Keratinocyte (primary cell): ENCODE measurements at regions not wholly inside any gene's neighbourhood (a gene's known extent, or its start where the extent isn't known, plus 50 kb on each side); places are given as distances from the start of the nearest gene placed in this dataset.

Source experiments
- DNase-seq: peaks from one replicate; pipeline ENCODE4 v3.0.0-alpha.2; 2011; ENCODE audit warnings: low read depth, missing footprints, low spot score
- FAIRE-seq: peaks from 2 replicates; lab custom pipeline; 2011; peaks lifted over from hg19 to GRCh38; lab: Jason Lieb, UNC
- H2AFZ ChIP-seq: 2 replicates; pipeline ENCODE4 v1.6.0; 2012; ENCODE audit warnings: low read length, control low read depth, inconsistent platforms; ENCODE audit not compliant: control insufficient read depth
- H3K27ac ChIP-seq: 2 replicates; pipeline ENCODE4 v1.5.1; 2011; ENCODE audit warnings: low read length; ENCODE audit not compliant: control insufficient read depth, insufficient read depth
- H3K27me3 ChIP-seq: 3 replicates; pipeline ENCODE4 v1.6.0; 2011; ENCODE audit warnings: low read length; ENCODE audit not compliant: control insufficient read depth, insufficient read depth; ENCODE audit errors: extremely low read depth
- H3K36me3 ChIP-seq, 2 experiments: 2 replicates in 1 of 2; 3 replicates in 1 of 2; pipeline ENCODE4 v1.5.1; 2011; ENCODE audit warnings: low read length in 2 of 2, mild to moderate bottlenecking in 1 of 2; ENCODE audit not compliant: control insufficient read depth in 2 of 2, insufficient read depth in 2 of 2; ENCODE audit errors: extremely low read depth in 1 of 2
- H3K4me1 ChIP-seq: 3 replicates; pipeline ENCODE4 v1.5.1; 2011; ENCODE audit warnings: low read length; ENCODE audit not compliant: control insufficient read depth, insufficient read depth; ENCODE audit errors: extremely low read depth
- H3K4me2 ChIP-seq: 3 replicates; pipeline ENCODE4 v1.6.0; 2011; ENCODE audit warnings: low read depth, low read length; ENCODE audit not compliant: control insufficient read depth, insufficient read depth; ENCODE audit errors: extremely low read depth
- H3K4me3 ChIP-seq, 3 experiments: fragments of 200-600 bp in 1 of 3; sonication (generic) in 1 of 3; 2 replicates in 2 of 3; 3 replicates in 1 of 3; pipeline ENCODE4 v1.5.1; 2011 to 2016; ENCODE audit warnings: low read length in 3 of 3, mild to moderate bottlenecking in 3 of 3, control low read depth in 2 of 3, inconsistent platforms in 1 of 3, low read depth in 1 of 3, mixed read lengths in 1 of 3, mixed run types in 1 of 3, moderate library complexity in 1 of 3; ENCODE audit not compliant: control insufficient read depth in 2 of 3, insufficient read depth in 2 of 3; ENCODE audit errors: extremely low read depth in 1 of 3
- H3K79me2 ChIP-seq: 2 replicates; pipeline ENCODE4 v1.6.0; 2012; ENCODE audit warnings: low read length; ENCODE audit not compliant: control insufficient read depth, insufficient read depth
- H3K9ac ChIP-seq: 3 replicates; pipeline ENCODE4 v1.6.0; 2011; ENCODE audit warnings: low read length; ENCODE audit not compliant: control insufficient read depth, insufficient read depth; ENCODE audit errors: extremely low read depth
- H3K9me1 ChIP-seq: 3 replicates; pipeline ENCODE4 v1.6.0; 2011; ENCODE audit warnings: low read length; ENCODE audit not compliant: control insufficient read depth, insufficient read depth; ENCODE audit errors: extremely low read depth
- H3K9me3 ChIP-seq: 2 replicates; pipeline ENCODE4 v1.5.1; 2012; ENCODE audit warnings: low read depth, low read length; ENCODE audit not compliant: control insufficient read depth
- H4K20me1 ChIP-seq: 3 replicates; pipeline ENCODE4 v1.6.0; 2011; ENCODE audit warnings: low read length; ENCODE audit not compliant: control insufficient read depth, insufficient read depth; ENCODE audit errors: extremely low read depth
- CTCF ChIP-seq, 3 experiments: IDR thresholded peaks in 1 of 3; conservative IDR thresholded peaks in 1 of 3; optimal IDR thresholded peaks in 1 of 3; 2 replicates in 2 of 3; 3 replicates in 1 of 3; pipeline versions ENCODE3 to v1.5.1; 2011; ENCODE audit warnings: low read length in 3 of 3, mild to moderate bottlenecking in 3 of 3, moderate library complexity in 2 of 3, control low read depth in 1 of 3, inconsistent platforms in 1 of 3; ENCODE audit not compliant: insufficient read depth in 2 of 3; ENCODE audit errors: extremely low read depth in 1 of 3
- EZH2 ChIP-seq: IDR thresholded peaks from one replicate; pipeline ENCODE4 v1.6.1; 2012; ENCODE audit warnings: inconsistent platforms, mild to moderate bottlenecking, low read length, moderate library complexity
- dilution Hi-C: fragments of 300-500 bp; cut with MboI; formaldehyde crosslinking; loops from one replicate; pipeline ENCODE4 v1.7.0; 2020; ENCODE audit warnings: low sequenced_read_pairs; ENCODE audit not compliant: extremely low pct_ligation_motif_present

- no peak for TF ChIP-seq CTCF (optimal IDR thresholded peaks at IDR 0.05 in 1 of 3, IDR thresholded peaks at IDR 0.05 in 1 of 3, conservative IDR thresholded peaks at IDR 0.05 in 1 of 3; ENCODE audit: extremely low read depth in 1 of 3, insufficient read depth in 2 of 3, low read length in 3 of 3)
- no peak for TF ChIP-seq EZH2
- Histone ChIP-seq H4K20me1 (no peaks in the 10 kb centered on the region), H3K27me3 (no peaks in the 10 kb centered on the region), H3K9ac (no peak overlapping the region), H3K27ac (no peak overlapping the region), H3K4me2 (no peak overlapping the region), H3K9me3 (no peaks in the 10 kb centered on the region), H3K36me3 (no peaks in the 10 kb centered on the region), H3K4me3 (no peak overlapping the region), H3K4me1 (no peaks in the 10 kb centered on the region), H3K79me2 (no peaks in the 10 kb centered on the region), H2AFZ (no peak overlapping the region), H3K9me1 (no peaks in the 10 kb centered on the region)
- DNase-seq (no peak), FAIRE-seq (no peak)
- dilution Hi-C loops = no loop called here
Measured at GRCh38 chr3:135539351-135539750, 426.2 kb upstream of the PPP2R3A start.

GRCh38 chr3:135539854-135540253 lies 425.7 kb upstream of the PPP2R3A start:
- no peaks in the 10 kb centered on the region for H4K20me1 ChIP-seq

DNA sequence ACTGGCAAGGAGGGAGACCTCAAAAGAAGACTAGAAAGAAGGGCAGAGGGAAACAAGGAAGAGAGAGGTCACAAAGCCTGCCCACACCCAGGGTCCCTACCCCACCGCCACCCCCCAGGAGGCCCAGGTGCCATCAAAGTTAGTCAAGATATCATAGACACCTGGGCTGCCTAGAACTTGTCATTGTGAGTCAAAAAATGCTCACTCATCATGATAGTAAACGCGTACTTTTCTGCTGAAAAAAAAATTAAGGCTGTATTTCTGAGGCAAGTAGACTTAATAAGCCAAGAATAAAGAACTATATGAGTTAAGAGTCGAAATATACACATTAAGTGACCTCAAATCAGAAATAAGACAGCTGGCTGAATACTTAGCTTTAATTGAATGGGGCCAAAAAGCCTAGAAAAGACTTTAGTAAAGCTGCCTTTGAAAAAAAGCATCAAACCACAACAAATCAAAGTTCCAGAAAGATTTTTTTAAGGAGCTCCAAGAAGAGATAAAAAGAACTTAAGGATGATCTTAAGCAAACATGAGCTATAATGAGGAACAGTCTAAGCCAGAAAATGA lies 415.5 kb upstream of the PPP2R3A start:
- Histone ChIP-seq H3K27me3 (no peaks in the 10 kb centered on the region), H3K4me1 (no peaks in the 10 kb centered on the region), H3K4me3 (no peak overlapping the region), H3K4me2 (no peak overlapping the region), H3K79me2 (no peaks in the 10 kb centered on the region), H3K27ac (no peak overlapping the region), H2AFZ (no peak overlapping the region), H3K36me3 (no peaks in the 10 kb centered on the region), H3K9ac (no peak overlapping the region), H3K9me1 (no peaks in the 10 kb centered on the region), H3K9me3 (no peaks in the 10 kb centered on the region), H4K20me1 (no peaks in the 10 kb centered on the region)
- no peak for FAIRE-seq
- TF ChIP-seq EZH2 (no peak), CTCF (optimal IDR thresholded peaks at IDR 0.05 in 1 of 3, IDR thresholded peaks at IDR 0.05 in 1 of 3, conservative IDR thresholded peaks at IDR 0.05 in 1 of 3; ENCODE audit: extremely low read depth in 1 of 3, insufficient read depth in 2 of 3, low read length in 3 of 3) (no peak)
- dilution Hi-C loops = no loop called here
- DNase-seq = no peak

More at GRCh38 chr3:135539854-135540253, 425.7 kb upstream of the PPP2R3A start:
- Histone ChIP-seq H3K4me2 (no peak overlapping the region), H3K27ac (no peak overlapping the region), H3K4me1 (no peaks in the 10 kb centered on the region), H3K27me3 (no peaks in the 10 kb centered on the region), H3K9ac (no peak overlapping the region), H3K9me3 (no peaks in the 10 kb centered on the region), H3K4me3 (no peak overlapping the region), H3K9me1 (no peaks in the 10 kb centered on the region), H3K36me3 (no peaks in the 10 kb centered on the region), H2AFZ (no peak overlapping the region), H3K79me2 (no peaks in the 10 kb centered on the region)
- DNase-seq = no peak
- no peak for TF ChIP-seq EZH2
- dilution Hi-C loops = no loop called here
- no peak for FAIRE-seq
